GM12878 (cell line): ENCODE measurements at regions not wholly inside any gene's neighbourhood (a gene's known extent, or its start where the extent isn't known, plus 50 kb on each side); places are given as distances from the start of the nearest gene placed in this dataset.

Source experiments
- ATAC-seq: fragments of 200-7000 bp; cut with Tn5 transposase; 3 replicates; pipeline ENCODE4 v1.9.1; 2020; ENCODE audit warnings: mild to moderate bottlenecking, moderate library complexity
- BruUV-seq: library from RNA; stranded (reverse); fragments of 400-500 nt; replicated peaks from 2 replicates; lab custom pipeline; 2021; lab: Mats Ljungman, UMichigan
- CTCF ChIA-PET: fragments of 300-600 bp; sonication (Branson Sonifier 250); formaldehyde crosslinking; extraction: SDS; loops from one replicate; lab custom pipeline; 2021; ENCODE audit warnings: inconsistent platforms; lab: Yijun Ruan, JAX
- POLR2A ChIA-PET: fragments of 350-600 bp; formaldehyde crosslinking; extraction: SDS; loops from one replicate; lab custom pipeline; 2021; ENCODE audit warnings: inconsistent platforms; lab: Charles Lee
- RAD21 ChIA-PET: fragments of 300-600 bp; sonication (Branson Sonifier 250); formaldehyde crosslinking; loops from one replicate; lab custom pipeline; 2023; ENCODE audit warnings: antibody characterized with exemption; ENCODE audit not compliant: unreplicated experiment; lab: Charles Lee
- SMC1A ChIA-PET: fragments of 300-600 bp; sonication (Branson Sonifier 250); formaldehyde crosslinking; loops from one replicate; lab custom pipeline; 2023; ENCODE audit not compliant: unreplicated experiment, uncharacterized antibody; lab: Charles Lee
- DNase-seq: peaks from one replicate; pipeline ENCODE4 v3.0.0-alpha.2; 2011; ENCODE audit warnings: low read depth, low spot score
- FAIRE-seq: peaks from 3 replicates; lab custom pipeline; 2011; peaks lifted over from hg19 to GRCh38; lab: Jason Lieb, UNC
- H2AFZ ChIP-seq: 2 replicates; pipeline ENCODE4 v1.6.0; 2011; ENCODE audit warnings: low read depth, low read length, control low read depth; ENCODE audit not compliant: control insufficient read depth
- H3K27ac ChIP-seq: 2 replicates; pipeline ENCODE4 v1.5.1; 2011; ENCODE audit warnings: control low read depth; ENCODE audit not compliant: control insufficient read depth, insufficient read depth
- H3K27me3 ChIP-seq, 2 experiments: replicated peaks in 1 of 2; 2 replicates each; pipeline versions ENCODE4 v1.6.0 to v1.6.1; 2011; ENCODE audit warnings: low read length in 1 of 2; ENCODE audit not compliant: control insufficient read depth in 2 of 2, insufficient read depth in 2 of 2
- H3K36me3 ChIP-seq, 2 experiments: 2 replicates each; pipeline ENCODE4 v1.5.1; 2011; ENCODE audit warnings: low read length in 1 of 2; ENCODE audit not compliant: control insufficient read depth in 2 of 2, insufficient read depth in 2 of 2
- H3K4me1 ChIP-seq: 2 replicates; pipeline ENCODE4 v1.6.1; 2011; ENCODE audit warnings: mild to moderate bottlenecking, low read length, moderate library complexity, mixed read lengths; ENCODE audit not compliant: control insufficient read depth, insufficient read depth
- H3K4me2 ChIP-seq: 2 replicates; pipeline ENCODE4 v1.6.0; 2011; ENCODE audit warnings: control low read depth; ENCODE audit not compliant: control insufficient read depth, insufficient read depth
- H3K4me3 ChIP-seq: fragments of 200-600 bp; sonication (generic); 2 replicates; pipeline ENCODE4 v1.5.1; 2016
- H3K79me2 ChIP-seq: 2 replicates; pipeline ENCODE4 v1.6.0; 2011; ENCODE audit warnings: low read length; ENCODE audit not compliant: control insufficient read depth, insufficient read depth
- H3K9ac ChIP-seq: 2 replicates; pipeline ENCODE4 v1.8.0; 2011; ENCODE audit warnings: low read length, control low read depth, mixed read lengths; ENCODE audit not compliant: control insufficient read depth, insufficient read depth
- H3K9me3 ChIP-seq: replicated peaks from 3 replicates; pipeline ENCODE4 v1.5.1; 2011; ENCODE audit warnings: mild to moderate bottlenecking, low read length; ENCODE audit not compliant: control insufficient read depth, insufficient read depth
- H4K20me1 ChIP-seq: 2 replicates; pipeline ENCODE4 v1.6.0; 2011; ENCODE audit not compliant: control insufficient read depth, insufficient read depth
- BCL11A ChIP-seq: IDR thresholded peaks from 2 replicates; pipeline ENCODE4 v1.6.1; 2011; ENCODE audit warnings: low read depth, low read length
- KAT2A ChIP-seq: conservative IDR thresholded peaks from 2 replicates; pipeline ENCODE4 v1.6.1; 2011; ENCODE audit warnings: low read depth, low read length; ENCODE audit not compliant: control insufficient read depth
- KDM1A ChIP-seq: fragments of 200-600 bp; sonication (generic); IDR thresholded peaks from 2 replicates; pipeline ENCODE4 v1.6.1; 2016; ENCODE audit warnings: borderline replicate concordance
- MEF2B ChIP-seq: fragments of 450-650 bp; IDR thresholded peaks from 2 replicates; pipeline ENCODE4 v1.6.1; 2018; ENCODE audit warnings: mild to moderate bottlenecking, moderate library complexity; ENCODE audit not compliant: partially characterized antibody, poor library complexity, severe bottlenecking
- RBBP5 ChIP-seq: fragments of 200-600 bp; sonication (generic); conservative IDR thresholded peaks from 2 replicates; pipeline ENCODE4 v1.6.1; 2016
- STAT1 ChIP-seq: fragments of 450-650 bp; conservative IDR thresholded peaks from 2 replicates; pipeline ENCODE4 v1.6.1; 2014; ENCODE audit warnings: antibody characterized with exemption, mild to moderate bottlenecking
- SUPT20H ChIP-seq: IDR thresholded peaks from 2 replicates; pipeline ENCODE4 v1.6.1; 2011; ENCODE audit warnings: low read depth, mild to moderate bottlenecking, low read length, moderate library complexity, borderline replicate concordance; ENCODE audit not compliant: control insufficient read depth
- WGBS: methylation state at CpG from one replicate; pipeline ENCODE4 v1.1.6; 2016; ENCODE audit warnings: low lambda C conversion rate; ENCODE audit not compliant: insufficient replicate concordance, insufficient coverage; ENCODE audit errors: missing lambda C conversion rate; 5-methylcytosine and 5-hydroxymethylcytosine counted together
- in situ Hi-C: fragments of 300-500 bp; cut with MboI; formaldehyde crosslinking; loops from 9 replicates; pipeline ENCODE4 v1.14.3; 2018; ENCODE audit warnings: mixed read lengths
- intact Hi-C: fragments of 100-400 bp; cut with micrococcal nuclease; formaldehyde crosslinking; loops from one replicate; pipeline ENCODE4 v1.14.2; 2022; ENCODE audit not compliant: unreplicated experiment
- TF ChIP-seq, protein P1 (sequence below): fragments of 450-650 bp; IDR thresholded peaks from 2 replicates; pipeline ENCODE4 v1.6.1; 2016; ENCODE audit warnings: mild to moderate bottlenecking, moderate library complexity, borderline replicate concordance
- TF ChIP-seq, protein P2 (sequence below): IDR thresholded peaks from 2 replicates; pipeline ENCODE4 v1.6.1; 2012; ENCODE audit warnings: low read depth, low read length, improper control_type of control experiment
- TF ChIP-seq, protein P3 (sequence below): fragments of 150-350 bp; IDR thresholded peaks from 2 replicates; pipeline ENCODE4 v1.6.1; 2016; ENCODE audit warnings: low read depth, low read length

DNA sequence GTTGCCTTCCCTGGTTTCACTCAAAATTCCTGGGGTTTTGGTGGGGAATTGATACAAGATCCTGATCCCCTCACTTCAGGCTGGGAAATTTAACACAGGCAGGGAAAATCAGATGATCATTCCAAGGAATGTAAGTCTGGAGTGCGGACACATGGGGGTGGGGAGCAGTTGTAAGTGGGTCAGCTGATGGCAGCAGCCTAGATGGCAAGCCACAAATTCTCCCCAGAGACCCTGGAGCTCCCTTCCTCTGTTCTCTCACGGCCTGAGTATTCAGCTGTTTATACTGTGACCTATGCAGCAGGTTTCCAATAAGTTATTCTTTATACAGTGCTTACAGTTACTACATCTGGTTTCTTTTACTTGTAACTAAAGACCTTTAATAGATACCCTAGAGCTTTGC is 144.9 kb downstream of the SH3BGRL2 start (continued):
- TF ChIP-seq, protein P1, sequence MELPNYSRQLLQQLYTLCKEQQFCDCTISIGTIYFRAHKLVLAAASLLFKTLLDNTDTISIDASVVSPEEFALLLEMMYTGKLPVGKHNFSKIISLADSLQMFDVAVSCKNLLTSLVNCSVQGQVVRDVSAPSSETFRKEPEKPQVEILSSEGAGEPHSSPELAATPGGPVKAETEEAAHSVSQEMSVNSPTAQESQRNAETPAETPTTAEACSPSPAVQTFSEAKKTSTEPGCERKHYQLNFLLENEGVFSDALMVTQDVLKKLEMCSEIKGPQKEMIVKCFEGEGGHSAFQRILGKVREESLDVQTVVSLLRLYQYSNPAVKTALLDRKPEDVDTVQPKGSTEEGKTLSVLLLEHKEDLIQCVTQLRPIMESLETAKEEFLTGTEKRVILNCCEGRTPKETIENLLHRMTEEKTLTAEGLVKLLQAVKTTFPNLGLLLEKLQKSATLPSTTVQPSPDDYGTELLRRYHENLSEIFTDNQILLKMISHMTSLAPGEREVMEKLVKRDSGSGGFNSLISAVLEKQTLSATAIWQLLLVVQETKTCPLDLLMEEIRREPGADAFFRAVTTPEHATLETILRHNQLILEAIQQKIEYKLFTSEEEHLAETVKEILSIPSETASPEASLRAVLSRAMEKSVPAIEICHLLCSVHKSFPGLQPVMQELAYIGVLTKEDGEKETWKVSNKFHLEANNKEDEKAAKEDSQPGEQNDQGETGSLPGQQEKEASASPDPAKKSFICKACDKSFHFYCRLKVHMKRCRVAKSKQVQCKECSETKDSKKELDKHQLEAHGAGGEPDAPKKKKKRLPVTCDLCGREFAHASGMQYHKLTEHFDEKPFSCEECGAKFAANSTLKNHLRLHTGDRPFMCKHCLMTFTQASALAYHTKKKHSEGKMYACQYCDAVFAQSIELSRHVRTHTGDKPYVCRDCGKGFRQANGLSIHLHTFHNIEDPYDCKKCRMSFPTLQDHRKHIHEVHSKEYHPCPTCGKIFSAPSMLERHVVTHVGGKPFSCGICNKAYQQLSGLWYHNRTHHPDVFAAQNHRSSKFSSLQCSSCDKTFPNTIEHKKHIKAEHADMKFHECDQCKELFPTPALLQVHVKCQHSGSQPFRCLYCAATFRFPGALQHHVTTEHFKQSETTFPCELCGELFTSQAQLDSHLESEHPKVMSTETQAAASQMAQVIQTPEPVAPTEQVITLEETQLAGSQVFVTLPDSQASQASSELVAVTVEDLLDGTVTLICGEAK = no peak
- TF ChIP-seq RBBP5 = no peak

DNA sequence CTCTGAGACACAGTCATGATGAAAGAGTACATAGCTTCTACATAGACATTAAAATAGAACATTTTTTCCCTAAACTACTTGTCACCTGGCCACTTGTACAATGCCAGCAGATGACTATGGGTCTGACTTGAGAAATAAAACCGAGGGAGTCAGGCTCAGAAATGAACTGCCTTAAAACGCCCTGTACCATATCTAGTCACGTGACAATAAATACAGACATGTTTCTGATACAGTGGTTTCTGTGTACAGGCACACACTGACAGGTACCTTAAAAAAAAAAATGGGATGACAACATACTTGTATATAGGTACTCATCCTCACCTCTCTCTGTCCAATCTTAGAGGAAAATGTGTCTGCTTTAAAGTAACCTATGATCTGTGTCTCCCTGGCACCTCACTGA is 144.1 kb downstream of the SH3BGRL2 start:
- no peak overlapping the region for H2AFZ ChIP-seq
- CTCF ChIA-PET = interaction anchor here (0.6 to 3.1 kb wide), 5 partner anchors 10 to 93 kb away, joined by 4 to 14 read pairs (median 6); no protein-coding TSS in a partner anchor
- no TSS peak for BruUV-seq
- H3K9me3 ChIP-seq = no peaks in the 10 kb centered on the region
- TF ChIP-seq KAT2A (no peak), MEF2B (no peak), SUPT20H (no peak), BCL11A (no peak), KDM1A (no peak), STAT1 (no peak)
- TF ChIP-seq, protein P2, sequence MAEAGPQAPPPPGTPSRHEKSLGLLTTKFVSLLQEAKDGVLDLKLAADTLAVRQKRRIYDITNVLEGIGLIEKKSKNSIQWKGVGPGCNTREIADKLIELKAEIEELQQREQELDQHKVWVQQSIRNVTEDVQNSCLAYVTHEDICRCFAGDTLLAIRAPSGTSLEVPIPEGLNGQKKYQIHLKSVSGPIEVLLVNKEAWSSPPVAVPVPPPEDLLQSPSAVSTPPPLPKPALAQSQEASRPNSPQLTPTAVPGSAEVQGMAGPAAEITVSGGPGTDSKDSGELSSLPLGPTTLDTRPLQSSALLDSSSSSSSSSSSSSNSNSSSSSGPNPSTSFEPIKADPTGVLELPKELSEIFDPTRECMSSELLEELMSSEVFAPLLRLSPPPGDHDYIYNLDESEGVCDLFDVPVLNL = no peak
- TF ChIP-seq, protein P3, sequence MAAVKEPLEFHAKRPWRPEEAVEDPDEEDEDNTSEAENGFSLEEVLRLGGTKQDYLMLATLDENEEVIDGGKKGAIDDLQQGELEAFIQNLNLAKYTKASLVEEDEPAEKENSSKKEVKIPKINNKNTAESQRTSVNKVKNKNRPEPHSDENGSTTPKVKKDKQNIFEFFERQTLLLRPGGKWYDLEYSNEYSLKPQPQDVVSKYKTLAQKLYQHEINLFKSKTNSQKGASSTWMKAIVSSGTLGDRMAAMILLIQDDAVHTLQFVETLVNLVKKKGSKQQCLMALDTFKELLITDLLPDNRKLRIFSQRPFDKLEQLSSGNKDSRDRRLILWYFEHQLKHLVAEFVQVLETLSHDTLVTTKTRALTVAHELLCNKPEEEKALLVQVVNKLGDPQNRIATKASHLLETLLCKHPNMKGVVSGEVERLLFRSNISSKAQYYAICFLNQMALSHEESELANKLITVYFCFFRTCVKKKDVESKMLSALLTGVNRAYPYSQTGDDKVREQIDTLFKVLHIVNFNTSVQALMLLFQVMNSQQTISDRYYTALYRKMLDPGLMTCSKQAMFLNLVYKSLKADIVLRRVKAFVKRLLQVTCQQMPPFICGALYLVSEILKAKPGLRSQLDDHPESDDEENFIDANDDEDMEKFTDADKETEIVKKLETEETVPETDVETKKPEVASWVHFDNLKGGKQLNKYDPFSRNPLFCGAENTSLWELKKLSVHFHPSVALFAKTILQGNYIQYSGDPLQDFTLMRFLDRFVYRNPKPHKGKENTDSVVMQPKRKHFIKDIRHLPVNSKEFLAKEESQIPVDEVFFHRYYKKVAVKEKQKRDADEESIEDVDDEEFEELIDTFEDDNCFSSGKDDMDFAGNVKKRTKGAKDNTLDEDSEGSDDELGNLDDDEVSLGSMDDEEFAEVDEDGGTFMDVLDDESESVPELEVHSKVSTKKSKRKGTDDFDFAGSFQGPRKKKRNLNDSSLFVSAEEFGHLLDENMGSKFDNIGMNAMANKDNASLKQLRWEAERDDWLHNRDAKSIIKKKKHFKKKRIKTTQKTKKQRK = no peak
- TF ChIP-seq, all 136 proteins: peak for 0
- ATAC-seq (no peak), DNase-seq (no peak), FAIRE-seq (no peak)
- Histone ChIP-seq H3K4me3 (no peak overlapping the region), H3K4me2 (no peak overlapping the region), H3K79me2 (no peaks in the 10 kb centered on the region), H3K27me3 (no peaks in the 10 kb centered on the region), H3K36me3 (no peaks in the 10 kb centered on the region), H3K4me1 (peaks cover 5% of the 10 kb centered on the region), H3K9ac (no peak overlapping the region), H3K27ac (no peak overlapping the region), H4K20me1 (no peaks in the 10 kb centered on the region)
- ChIA-PET RAD21 (interaction anchor here (1.1 kb wide), 1 partner anchor 95 kb away, joined by 3 read pairs; no protein-coding TSS in a partner anchor), SMC1A (interaction anchor here (1.0 kb wide), 1 partner anchor 1071 kb away, joined by 3 read pairs; no protein-coding TSS in a partner anchor), POLR2A (no interaction called here)
- in situ Hi-C loops (no loop called here), intact Hi-C loops (loop anchor here (10.0 kb wide), 1 partner anchor 320 kb away; no protein-coding TSS in a partner anchor)
- 27% methylated on average over 3 of the region's 3 CpGs for WGBS
